Activated naive CD4-positive, alpha-beta T cell treated with anti-CD3 and anti-CD28 coated beads, Interleukin-2, amount 50 U/mL, for 72 hours (primary cell): ENCODE measurements at regions not wholly inside any gene's neighbourhood (a gene's known extent, or its start where the extent isn't known, plus 50 kb on each side); places are given as distances from the start of the nearest gene placed in this dataset.
"Not testable (repeated sequence)": the region's sequence is repeated elsewhere in the genome, so short reads cannot be mapped to it uniquely, and the experiment has no call there.

Experiments used
- ATAC-seq, 2 donors: fragments of 150-1000 bp; cut with Tn5 transposase; 2 replicates each; pipeline ENCODE4 v1.10.0; 2021; ENCODE audit warnings: mild to moderate bottlenecking in 2 of 2, moderate library complexity in 2 of 2
- DNase-seq, 2 donors: peaks; one replicate each; pipeline ENCODE4 v3.0.0; 2021 to 2022; ENCODE audit warnings: low spot score in 2 of 2
- H3K27ac Mint-ChIP-seq, 2 donors: one replicate each; pipeline ENCODE4 v1.8.0; 2022; ENCODE audit warnings: mild to moderate bottlenecking in 2 of 2, mixed read lengths in 2 of 2
- H3K36me3 Mint-ChIP-seq, 2 donors: one replicate each; pipeline ENCODE4 v1.8.0; 2022; ENCODE audit warnings: mixed read lengths in 2 of 2
- H3K9me3 Mint-ChIP-seq, 2 donors: one replicate each; pipeline ENCODE4 v1.8.0; 2022; ENCODE audit warnings: mixed read lengths in 2 of 2

DNA sequence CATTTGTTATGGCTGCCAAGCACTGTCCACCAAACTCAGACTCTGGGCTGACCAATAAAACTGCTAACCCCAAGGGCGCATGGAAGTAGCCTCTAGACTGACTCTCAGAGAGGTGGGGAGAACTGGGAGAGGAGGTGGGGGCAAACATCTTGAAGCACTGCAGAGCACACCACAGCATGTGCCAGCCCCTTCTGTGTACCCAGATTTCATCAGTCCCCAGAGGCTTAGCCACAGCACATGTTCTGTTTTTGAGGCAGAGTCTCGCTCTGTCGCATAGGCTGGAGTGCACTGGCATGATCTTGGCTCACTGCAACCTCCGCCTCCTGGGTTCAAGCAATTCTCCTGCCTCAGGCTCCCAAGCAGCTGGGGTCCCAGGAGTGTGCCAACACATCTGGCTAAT, 119.5 kb upstream of the SPATA12 start:
- ATAC-seq, result no peak
- Mint-ChIP-seq H3K36me3 (peaks cover 13 to 16% of the 10 kb centered on the region in 2 donors), H3K9me3 (peaks cover 1 to 6% of the 10 kb centered on the region in 2 donors), H3K27ac (no peak overlapping the region)
- DNase-seq, result no peak

DNA sequence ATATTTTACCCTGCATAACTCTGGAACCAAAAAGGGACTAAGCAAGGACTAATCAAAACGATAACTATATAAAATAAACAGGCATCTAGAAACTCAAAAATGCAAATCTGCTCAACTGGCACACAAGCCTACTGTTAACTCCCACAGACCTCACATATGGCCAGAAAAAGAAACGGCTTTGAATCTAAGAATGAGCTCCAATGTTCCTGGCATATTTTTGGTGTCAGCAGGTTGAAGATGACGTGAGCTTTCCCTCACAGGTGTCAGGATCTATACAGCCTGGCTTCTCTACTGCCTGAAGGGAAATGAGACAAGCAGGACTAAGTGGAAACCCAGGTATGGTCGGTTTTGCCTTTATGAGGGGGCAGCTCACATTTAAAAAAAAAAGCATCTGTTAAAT, 120.1 kb upstream of the SPATA12 start:
- H3K27ac Mint-ChIP-seq, result no peak overlapping the region
- ATAC-seq (no peak), DNase-seq (no peak)
- peaks cover 6 to 8% of the 10 kb centered on the region in 2 donors for H3K9me3 Mint-ChIP-seq
- H3K36me3 Mint-ChIP-seq, result peaks cover 11 to 20% of the 10 kb centered on the region in 2 donors

DNA sequence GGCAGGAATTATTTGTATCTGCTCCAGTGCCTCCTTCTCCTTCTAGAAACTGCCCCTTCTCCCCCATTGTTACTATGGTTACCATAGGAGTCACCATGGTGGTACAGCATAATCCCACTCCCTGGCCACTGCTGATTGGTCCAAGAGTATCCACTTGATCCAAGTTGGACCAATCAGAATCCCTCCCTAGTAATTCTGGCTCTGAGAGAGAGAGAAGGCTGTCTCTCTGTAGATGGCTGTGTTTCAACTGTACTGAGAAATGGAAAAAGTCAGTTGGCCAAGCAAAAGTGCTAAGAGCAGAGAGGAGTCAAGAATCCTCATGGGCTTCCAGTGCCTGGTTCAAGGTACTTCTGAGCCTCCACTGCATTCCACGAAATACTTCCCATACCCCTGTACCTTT, 120.6 kb upstream of the SPATA12 start:
- ATAC-seq (no peak), DNase-seq (no peak)
- Mint-ChIP-seq H3K27ac (no peak overlapping the region), H3K9me3 (peaks cover 3 to 8% of the 10 kb centered on the region in 2 donors), H3K36me3 (peaks cover 6 to 19% of the 10 kb centered on the region in 2 donors)

- no peak for DNase-seq
- peaks cover 6 to 14% of the 10 kb centered on the region in 2 donors for H3K9me3 Mint-ChIP-seq
- H3K27ac Mint-ChIP-seq, result no peak overlapping the region
- H3K36me3 Mint-ChIP-seq, result peaks cover 11 to 17% of the 10 kb centered on the region in 2 donors
- no peak for ATAC-seq
Measured at GRCh38 chr3:56938530-56938929, 121.9 kb upstream of the SPATA12 start.

- peaks cover 17 to 25% of the 10 kb centered on the region in 2 donors for H3K36me3 Mint-ChIP-seq
- ATAC-seq (no peak), DNase-seq (no peak)
- peaks cover 12 to 19% of the 10 kb centered on the region in 2 donors for H3K9me3 Mint-ChIP-seq
- H3K27ac Mint-ChIP-seq, result no peak overlapping the region
Measured at GRCh38 chr3:56937580-56937979, 122.9 kb upstream of the SPATA12 start.

DNA sequence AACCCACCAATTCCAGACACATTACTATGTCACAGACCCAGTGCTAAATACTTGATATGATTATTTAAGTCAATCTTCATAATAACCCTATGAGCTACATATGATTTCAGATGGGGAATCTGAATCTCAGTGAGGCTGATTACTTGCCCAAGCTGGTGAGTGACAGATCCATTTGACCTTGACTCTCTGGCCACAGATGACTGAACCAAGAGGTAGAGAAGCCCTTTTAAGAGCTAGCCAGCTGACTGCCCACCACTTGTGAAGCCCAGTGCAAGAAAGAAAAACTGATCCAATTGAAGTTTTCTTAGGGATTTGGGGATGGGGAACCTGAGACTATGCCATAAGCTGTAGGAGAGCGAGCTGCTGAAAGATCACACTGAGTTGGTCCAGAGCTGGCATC, 124.7 kb upstream of the SPATA12 start:
- DNase-seq (no peak), ATAC-seq (no peak)
- Mint-ChIP-seq H3K9me3 (peaks cover 15 to 29% of the 10 kb centered on the region in 2 donors), H3K27ac (no peak overlapping the region), H3K36me3 (peaks cover 20 to 35% of the 10 kb centered on the region in 2 donors)

DNA sequence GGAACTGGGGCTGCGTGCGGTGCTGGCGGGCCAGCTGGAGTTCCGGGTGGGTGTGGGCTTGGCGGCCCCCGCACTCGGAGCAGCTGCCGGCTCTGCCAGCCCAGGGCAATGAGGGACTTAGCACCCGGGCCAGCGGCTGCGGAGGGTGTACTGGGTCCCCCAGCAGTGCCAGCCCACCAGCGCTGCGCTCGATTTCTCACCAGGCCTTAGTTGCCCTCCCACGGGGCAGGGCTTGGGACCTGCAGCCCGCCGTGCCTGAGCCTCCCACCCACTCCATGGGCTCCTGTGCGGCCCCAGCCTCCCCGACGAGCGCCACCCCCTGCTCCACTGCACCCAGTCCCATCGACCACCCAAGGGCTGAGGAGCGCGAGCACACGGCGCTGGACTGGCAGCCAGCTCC, 126.0 kb upstream of the SPATA12 start:
- Mint-ChIP-seq H3K9me3 (peaks cover 15 to 29% of the 10 kb centered on the region in 2 donors), H3K36me3 (peaks cover 20 to 35% of the 10 kb centered on the region in 2 donors)
- not testable (repeated sequence) for ATAC-seq, DNase-seq, H3K27ac Mint-ChIP-seq

GRCh38 chr3:56933803-56934202, 126.7 kb upstream of the SPATA12 start:
- DNase-seq (no peak), ATAC-seq (no peak)
- no peak overlapping the region for H3K27ac Mint-ChIP-seq
- peaks cover 15 to 29% of the 10 kb centered on the region in 2 donors for H3K9me3 Mint-ChIP-seq
- peaks cover 20 to 35% of the 10 kb centered on the region in 2 donors for H3K36me3 Mint-ChIP-seq

DNA sequence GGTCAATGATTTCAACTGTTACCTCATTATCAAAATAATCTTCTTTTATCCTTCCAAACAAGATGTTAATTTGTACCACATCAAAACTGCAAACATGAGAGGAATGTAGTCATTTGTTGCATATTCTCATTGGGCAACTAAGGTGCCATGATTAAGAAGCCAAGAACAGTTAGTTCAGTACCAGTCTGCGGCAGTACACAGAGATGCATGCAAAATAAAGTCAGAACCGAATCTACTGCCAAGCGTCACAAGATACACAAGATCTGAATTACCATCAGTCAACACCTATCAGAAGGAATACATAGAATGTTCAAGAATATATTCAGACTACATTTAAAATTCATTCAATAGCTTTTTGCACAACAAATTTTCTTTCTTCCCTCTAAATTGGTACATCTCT, 127.6 kb upstream of the SPATA12 start:
- ATAC-seq, result no peak

GRCh38 chr3:56931836-56932235, 128.6 kb upstream of the SPATA12 start:
- Mint-ChIP-seq H3K9me3 (peaks cover 15 to 29% of the 10 kb centered on the region in 2 donors), H3K36me3 (peaks cover 20 to 35% of the 10 kb centered on the region in 2 donors), H3K27ac (no peak overlapping the region)
- ATAC-seq (no peak), DNase-seq (no peak)

More for the DNA sequence above, 127.6 kb upstream of the SPATA12 start:
- Mint-ChIP-seq H3K9me3 (peaks cover 15 to 29% of the 10 kb centered on the region in 2 donors), H3K27ac (no peak overlapping the region), H3K36me3 (peaks cover 20 to 35% of the 10 kb centered on the region in 2 donors)
- no peak for DNase-seq

GRCh38 chr3:56930706-56931105, 129.0 kb upstream of the ARHGEF3 start:
- Mint-ChIP-seq H3K36me3 (peaks cover 20 to 33% of the 10 kb centered on the region in 2 donors), H3K27ac (peak overlapping the region in 1 of 2 donors; percentile 73), H3K9me3 (peaks cover 15 to 26% of the 10 kb centered on the region in 2 donors)
- ATAC-seq, result peak; percentile 98 to 100
- peak in 1 of 2 donors; percentile 17 for DNase-seq

DNA sequence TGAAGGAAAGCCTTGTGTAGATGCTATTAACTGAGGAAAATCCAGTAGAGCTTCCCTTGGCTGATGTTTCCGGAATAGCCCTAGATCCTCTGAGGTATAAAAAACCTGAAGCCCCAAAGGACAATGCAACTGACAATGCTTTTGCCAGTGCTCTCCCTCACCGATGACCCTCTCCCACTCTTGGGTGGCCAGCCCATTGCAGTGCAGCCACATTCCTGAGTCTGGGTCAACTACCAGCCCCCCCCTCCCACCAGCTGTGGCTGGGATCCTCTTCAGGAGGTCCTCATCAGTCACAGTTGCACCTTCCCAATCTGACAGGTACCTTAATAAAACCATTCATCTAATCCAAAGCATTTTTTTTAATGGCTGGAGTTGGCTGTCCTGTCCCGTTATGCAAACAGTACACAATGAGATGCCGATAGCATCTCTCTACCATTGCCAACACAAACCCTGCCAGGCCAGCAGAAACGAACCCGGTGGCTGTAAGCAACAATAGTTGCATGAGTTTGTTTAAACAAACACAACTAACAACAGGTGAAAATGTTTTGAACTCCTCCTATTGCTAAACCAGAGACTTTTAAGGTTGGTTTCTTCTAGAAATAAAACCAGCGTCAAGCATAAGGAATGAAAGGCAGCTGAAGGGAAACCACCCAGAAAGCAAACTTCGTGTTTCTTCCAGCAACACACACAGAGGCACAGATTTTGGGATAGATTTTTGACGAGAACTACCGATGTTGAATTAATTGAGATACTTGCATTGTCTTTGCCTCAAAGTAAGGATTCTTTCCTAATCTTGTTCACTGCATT, 128.3 kb upstream of the ARHGEF3 start:
- no peak for ATAC-seq
- Mint-ChIP-seq H3K9me3 (peaks cover 15 to 21% of the 10 kb centered on the region in 2 donors), H3K36me3 (peaks cover 16 to 26% of the 10 kb centered on the region in 2 donors), H3K27ac (no peak overlapping the region)
- no peak for DNase-seq

- H3K36me3 Mint-ChIP-seq, result peaks cover 10 to 18% of the 10 kb centered on the region in 2 donors
Measured at GRCh38 chr3:56928379-56929068, 126.8 kb upstream of the ARHGEF3 start.

GRCh38 chr3:56927855-56928254, 126.1 kb upstream of the ARHGEF3 start:
- no peak for ATAC-seq
- H3K36me3 Mint-ChIP-seq, result peaks cover 6 to 13% of the 10 kb centered on the region in 2 donors

More at GRCh38 chr3:56928379-56929068, 126.8 kb upstream of the ARHGEF3 start:
- Mint-ChIP-seq H3K27ac (peak overlapping the region in 1 of 2 donors; percentile 50), H3K9me3 (peaks cover 9 to 23% of the 10 kb centered on the region in 2 donors)
- DNase-seq (no peak), ATAC-seq (no peak)

GRCh38 chr3:56926947-56927282, 125.2 kb upstream of the ARHGEF3 start:
- H3K27ac Mint-ChIP-seq, result no peak overlapping the region
- ATAC-seq, result no peak
- H3K9me3 Mint-ChIP-seq, result peaks cover 0 to 11% of the 10 kb centered on the region in 2 donors
- no peak for DNase-seq
- peaks cover 0 to 4% of the 10 kb centered on the region in 2 donors for H3K36me3 Mint-ChIP-seq

More at GRCh38 chr3:56927855-56928254, 126.1 kb upstream of the ARHGEF3 start:
- peaks cover 6 to 21% of the 10 kb centered on the region in 2 donors for H3K9me3 Mint-ChIP-seq
- H3K27ac Mint-ChIP-seq, result no peak overlapping the region
- DNase-seq, result no peak

- ATAC-seq (no peak), DNase-seq (no peak)
- Mint-ChIP-seq H3K9me3 (peaks cover 0 to 8% of the 10 kb centered on the region in 2 donors), H3K27ac (no peak overlapping the region), H3K36me3 (no peaks in the 10 kb centered on the region)
Measured at GRCh38 chr3:56926243-56926946, 124.6 kb upstream of the ARHGEF3 start.

DNA sequence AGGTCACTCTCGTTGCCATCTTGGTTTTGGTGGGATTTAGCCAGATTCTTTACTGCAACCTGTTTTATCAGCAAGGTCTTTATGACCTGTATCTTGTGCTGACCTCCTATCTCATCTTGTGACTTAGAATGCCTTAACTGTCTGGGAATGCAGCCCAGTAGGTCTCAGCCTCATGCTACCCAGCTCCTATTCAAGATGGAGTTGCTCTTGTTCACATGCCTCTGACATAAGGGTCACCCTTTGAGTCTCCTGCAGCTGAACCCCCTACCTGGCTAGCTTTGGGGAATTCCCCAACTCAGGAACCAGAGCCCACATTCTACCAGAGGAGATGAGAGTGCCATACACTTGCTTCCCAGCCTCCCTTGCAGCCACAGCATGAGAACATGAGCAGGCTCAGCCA, 123.0 kb upstream of the ARHGEF3 start:
- ATAC-seq, H3K27ac Mint-ChIP-seq, H3K36me3 Mint-ChIP-seq, DNase-seq, H3K9me3 Mint-ChIP-seq: not testable (repeated sequence)
